Central memory CD8-positive, alpha-beta T cell (primary cell): ENCODE measurements at regions not wholly inside any gene's neighbourhood (a gene's known extent, or its start where the extent isn't known, plus 50 kb on each side); places are given as distances from the start of the nearest gene placed in this dataset.
A peak's percentile ranks its signal among the peaks of the same experiment; 100 is the strongest.

Experiments
- ATAC-seq: fragments of 150-1000 bp; cut with Tn5 transposase; replicated peaks from 2 replicates; pipeline ENCODE4 v1.10.0; 2022; ENCODE audit warnings: mild to moderate bottlenecking, moderate FRiP score, moderate number of reproducible peaks; ENCODE audit not compliant: poor library complexity, severe bottlenecking; ENCODE audit errors: extremely low read depth
- DNase-seq, 2 donors: peaks; one replicate each; pipeline ENCODE4 v3.0.0; 2021; ENCODE audit warnings: low spot score in 2 of 2
- H3K27ac Mint-ChIP-seq: one replicate; pipeline ENCODE4 v1.8.0; 2022; ENCODE audit warnings: low read depth, mild to moderate bottlenecking, moderate library complexity, mixed read lengths
- H3K27me3 Mint-ChIP-seq: one replicate; pipeline ENCODE4 v1.8.0; 2022; ENCODE audit warnings: mixed read lengths
- H3K36me3 Mint-ChIP-seq: one replicate; pipeline ENCODE4 v1.8.0; 2022; ENCODE audit warnings: mild to moderate bottlenecking, moderate library complexity, mixed read lengths; ENCODE audit not compliant: insufficient read depth
- H3K4me1 Mint-ChIP-seq: one replicate; pipeline ENCODE4 v1.8.0; 2022; ENCODE audit warnings: mixed read lengths
- H3K4me3 Mint-ChIP-seq: one replicate; pipeline ENCODE4 v1.8.0; 2022; ENCODE audit warnings: mild to moderate bottlenecking, moderate library complexity, mixed read lengths
- H3K9me3 Mint-ChIP-seq: one replicate; pipeline ENCODE4 v1.8.0; 2022; ENCODE audit warnings: mixed read lengths

DNA sequence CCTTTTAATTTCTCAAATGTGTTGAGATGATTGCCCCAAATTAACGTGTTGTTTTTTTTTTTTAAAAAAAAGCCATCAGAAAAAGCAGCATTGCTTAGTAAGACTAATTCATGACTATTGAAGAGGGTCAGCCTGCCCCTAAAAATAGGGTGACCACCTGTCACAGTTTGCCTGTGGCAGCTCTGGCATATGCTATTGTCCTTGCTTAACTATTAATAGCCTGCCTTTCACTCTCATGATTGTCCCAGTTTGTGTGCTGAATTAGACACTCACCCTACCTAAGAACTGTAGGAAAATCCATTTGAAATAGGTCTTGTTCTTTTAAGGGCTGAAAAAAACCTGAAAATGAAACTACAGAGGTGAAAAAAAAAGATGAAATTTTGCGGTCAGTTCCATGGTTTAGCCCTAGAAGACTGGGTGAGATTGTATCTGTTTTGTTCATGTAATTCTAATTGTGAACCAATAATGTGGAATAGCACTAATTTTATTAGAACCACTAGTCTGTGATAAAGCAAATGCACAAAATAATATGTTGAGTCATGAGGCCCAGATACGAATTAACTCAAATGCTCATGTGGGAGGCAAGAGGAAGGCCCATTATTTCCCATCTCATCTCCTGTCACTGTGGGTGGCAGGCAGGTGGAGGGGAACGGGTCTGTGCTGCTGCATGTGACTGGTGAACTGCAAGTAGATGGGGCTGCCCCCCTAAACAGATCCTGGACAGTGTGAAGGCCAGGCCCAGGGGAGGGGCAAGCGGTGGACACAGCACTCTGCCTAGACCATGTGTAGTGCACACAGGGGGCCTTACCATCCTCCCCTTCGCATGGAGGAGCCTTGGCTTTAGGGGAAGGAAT lies 265.4 kb upstream of the NFE2L3 start:
- no peak for ATAC-seq
- H3K27me3 Mint-ChIP-seq = peaks cover 57% of the 10 kb centered on the region
- H3K36me3 Mint-ChIP-seq = peaks cover 1% of the 10 kb centered on the region
- H3K4me3 Mint-ChIP-seq = no peak overlapping the region
- no peaks in the 10 kb centered on the region for H3K4me1 Mint-ChIP-seq
- H3K27ac Mint-ChIP-seq = no peak overlapping the region
- H3K9me3 Mint-ChIP-seq = no peaks in the 10 kb centered on the region
- no peak for DNase-seq

- DNase-seq = no peak
- Mint-ChIP-seq H3K4me1 (no peaks in the 10 kb centered on the region), H3K9me3 (no peaks in the 10 kb centered on the region), H3K4me3 (no peak overlapping the region), H3K27me3 (peaks cover 53% of the 10 kb centered on the region), H3K27ac (no peak overlapping the region), H3K36me3 (peaks cover 1% of the 10 kb centered on the region)
- no peak for ATAC-seq
Measured at GRCh38 chr7:25887266-25887665, 264.7 kb upstream of the NFE2L3 start.

DNA sequence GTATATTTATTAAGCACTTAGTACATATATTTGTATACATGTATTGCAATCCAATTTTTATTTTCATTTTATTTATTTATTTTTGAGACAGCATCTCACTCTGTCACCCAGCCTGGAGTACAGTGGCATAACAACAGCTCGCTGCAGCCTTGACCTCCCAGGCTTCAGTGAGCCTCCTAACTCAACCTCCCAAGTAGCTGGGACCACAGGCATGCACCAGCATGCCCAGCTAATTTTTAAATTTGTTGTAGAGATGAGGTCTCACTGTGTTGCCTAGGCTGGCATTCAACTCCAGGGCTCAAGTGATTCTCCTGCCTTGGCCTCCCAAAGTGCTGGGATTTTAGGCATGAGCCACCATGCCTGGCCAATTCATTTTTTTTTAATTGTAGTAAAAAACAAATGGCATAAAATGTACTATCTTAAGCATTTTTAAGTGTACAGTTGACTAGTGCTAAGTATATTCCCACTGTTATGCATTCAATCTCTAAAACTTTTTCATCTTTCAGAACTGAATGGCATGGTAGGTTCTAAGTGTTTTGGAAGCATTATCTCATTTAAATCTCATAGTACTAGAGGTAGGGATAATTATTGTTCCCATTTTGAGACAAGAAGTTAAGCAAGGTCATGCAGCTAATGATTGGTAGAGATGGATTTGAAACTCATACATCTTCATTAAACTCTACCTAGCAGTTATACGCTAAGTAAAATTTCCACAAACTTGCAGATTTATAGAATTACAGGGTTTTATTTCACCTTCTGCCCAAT lies 264.0 kb upstream of the NFE2L3 start:
- no peak for ATAC-seq
- DNase-seq = no peak
- Mint-ChIP-seq H3K27ac (no peak overlapping the region), H3K27me3 (peaks cover 46% of the 10 kb centered on the region), H3K4me1 (peaks cover 3% of the 10 kb centered on the region), H3K4me3 (no peak overlapping the region), H3K36me3 (peaks cover 3% of the 10 kb centered on the region), H3K9me3 (no peaks in the 10 kb centered on the region)

- Mint-ChIP-seq H3K27ac (no peak overlapping the region), H3K36me3 (peaks cover 7% of the 10 kb centered on the region), H3K4me3 (no peak overlapping the region), H3K9me3 (no peaks in the 10 kb centered on the region), H3K4me1 (peaks cover 17% of the 10 kb centered on the region), H3K27me3 (peaks cover 28% of the 10 kb centered on the region)
- DNase-seq (no peak), ATAC-seq (no peak)
Measured at GRCh38 chr7:25889765-25890164, 262.2 kb upstream of the NFE2L3 start.

GRCh38 chr7:25891591-25891990 lies 260.4 kb upstream of the NFE2L3 start:
- DNase-seq (no peak), ATAC-seq (no peak)
- H3K9me3 Mint-ChIP-seq = no peaks in the 10 kb centered on the region
- H3K27ac Mint-ChIP-seq = no peak overlapping the region
- peaks cover 18% of the 10 kb centered on the region for H3K27me3 Mint-ChIP-seq
- no peak overlapping the region for H3K4me3 Mint-ChIP-seq
- peaks cover 7% of the 10 kb centered on the region for H3K36me3 Mint-ChIP-seq
- peaks cover 27% of the 10 kb centered on the region for H3K4me1 Mint-ChIP-seq

DNA sequence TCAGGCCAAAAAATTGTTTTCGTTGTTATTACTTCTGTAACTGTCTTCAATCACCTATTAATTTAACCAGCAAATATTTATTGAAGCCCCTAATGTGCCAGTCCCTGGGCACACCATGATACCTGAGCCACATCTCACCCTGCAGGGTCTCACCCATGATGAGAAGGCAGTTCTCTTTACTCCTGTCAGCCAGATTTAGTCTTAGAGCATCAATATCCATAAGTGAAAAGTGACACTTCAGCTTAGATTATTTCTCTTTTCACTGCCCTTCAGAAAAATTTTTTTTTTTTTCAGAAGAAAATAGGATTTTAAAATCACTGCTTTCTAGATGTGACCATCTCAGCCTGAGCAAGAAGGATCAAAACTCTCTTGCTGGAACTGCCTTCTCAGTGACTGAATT lies 258.6 kb upstream of the NFE2L3 start:
- DNase-seq (no peak), ATAC-seq (no peak)
- H3K36me3 Mint-ChIP-seq = peaks cover 6% of the 10 kb centered on the region
- H3K9me3 Mint-ChIP-seq = no peaks in the 10 kb centered on the region
- H3K27me3 Mint-ChIP-seq = peaks cover 18% of the 10 kb centered on the region
- H3K27ac Mint-ChIP-seq = peak overlapping the region; percentile 91
- H3K4me1 Mint-ChIP-seq = peaks cover 27% of the 10 kb centered on the region
- H3K4me3 Mint-ChIP-seq = peak overlapping the region; percentile 86

- H3K27ac Mint-ChIP-seq = no peak overlapping the region
- H3K4me3 Mint-ChIP-seq = no peak overlapping the region
- H3K36me3 Mint-ChIP-seq = peaks cover 6% of the 10 kb centered on the region
- no peak for DNase-seq
- H3K27me3 Mint-ChIP-seq = peaks cover 12% of the 10 kb centered on the region
- no peak for ATAC-seq
- no peaks in the 10 kb centered on the region for H3K9me3 Mint-ChIP-seq
- peaks cover 27% of the 10 kb centered on the region for H3K4me1 Mint-ChIP-seq
Measured at GRCh38 chr7:25894002-25894901, 257.7 kb upstream of the NFE2L3 start.

GRCh38 chr7:25894902-25895791 lies 256.9 kb upstream of the NFE2L3 start:
- Mint-ChIP-seq H3K27me3 (peaks cover 3% of the 10 kb centered on the region), H3K36me3 (peaks cover 6% of the 10 kb centered on the region), H3K9me3 (no peaks in the 10 kb centered on the region), H3K4me3 (peak overlapping the region; percentile 19), H3K27ac (no peak overlapping the region), H3K4me1 (peaks cover 27% of the 10 kb centered on the region)
- ATAC-seq = peak; percentile 50
- peak; percentile 35 to 41 for DNase-seq

DNA sequence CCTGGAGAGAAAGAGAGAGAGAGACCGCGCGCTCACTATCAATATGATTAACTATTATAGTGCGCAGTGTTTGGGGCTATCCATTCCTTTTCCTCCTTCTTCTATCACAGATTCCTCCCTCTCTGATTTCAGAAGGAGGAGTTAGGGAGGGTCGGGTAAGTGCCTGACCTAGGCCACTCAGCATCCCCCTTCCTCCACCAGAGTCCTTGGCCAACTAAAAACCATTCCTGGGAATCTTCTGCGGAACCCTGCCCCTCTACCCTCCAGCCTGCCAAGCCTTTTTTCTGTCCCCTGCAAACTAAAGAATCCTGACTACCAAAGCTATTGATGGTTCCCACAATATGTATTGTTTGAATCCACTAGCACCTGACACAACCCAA lies 256.2 kb upstream of the NFE2L3 start:
- Mint-ChIP-seq H3K27me3 (no peaks in the 10 kb centered on the region), H3K4me3 (peak overlapping the region; percentile 19), H3K36me3 (peaks cover 6% of the 10 kb centered on the region), H3K27ac (no peak overlapping the region), H3K9me3 (no peaks in the 10 kb centered on the region), H3K4me1 (peaks cover 27% of the 10 kb centered on the region)
- no peak for DNase-seq
- no peak for ATAC-seq

GRCh38 chr7:25897261-25897782 lies 254.7 kb upstream of the NFE2L3 start:
- no peaks in the 10 kb centered on the region for H3K27me3 Mint-ChIP-seq
- H3K9me3 Mint-ChIP-seq = no peaks in the 10 kb centered on the region
- no peak overlapping the region for H3K4me3 Mint-ChIP-seq
- H3K36me3 Mint-ChIP-seq = peaks cover 6% of the 10 kb centered on the region
- peaks cover 27% of the 10 kb centered on the region for H3K4me1 Mint-ChIP-seq
- ATAC-seq = no peak
- H3K27ac Mint-ChIP-seq = no peak overlapping the region
- no peak for DNase-seq

DNA sequence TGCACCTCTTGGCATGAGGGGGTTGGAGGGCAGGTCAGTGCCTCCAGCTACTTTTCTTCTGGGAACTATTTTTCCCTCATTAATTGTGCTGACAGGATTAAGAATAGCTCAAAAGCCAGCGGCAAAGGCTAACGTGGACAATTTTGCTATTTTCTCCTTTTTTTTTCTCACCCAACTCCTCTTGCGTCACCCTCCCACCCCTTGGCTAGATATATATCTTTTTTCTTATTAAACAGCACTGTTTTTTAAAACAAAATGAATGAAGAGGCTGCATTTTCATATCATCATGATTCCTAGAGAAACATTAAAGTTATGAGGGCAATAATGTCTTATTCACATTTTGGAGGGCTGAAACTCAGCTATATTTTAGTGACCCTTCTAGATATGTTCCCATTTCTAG lies 251.8 kb upstream of the NFE2L3 start:
- Mint-ChIP-seq H3K27me3 (no peaks in the 10 kb centered on the region), H3K4me1 (peaks cover 6% of the 10 kb centered on the region), H3K27ac (no peak overlapping the region), H3K36me3 (no peaks in the 10 kb centered on the region), H3K9me3 (no peaks in the 10 kb centered on the region), H3K4me3 (no peak overlapping the region)
- DNase-seq = no peak
- no peak for ATAC-seq
